ENCODE measurements at regions not wholly inside any gene's neighbourhood (a gene's known extent, or its start where the extent isn't known, plus 50 kb on each side); places are given as distances from the start of the nearest gene placed in this dataset.

GRCh38 chr9:106298997-106299396 lies 564.0 kb upstream of the ZNF462 start:
- H3K27me3 ChIP-seq (ENCODE audit: control insufficient read depth in 4 of 4, insufficient read depth in 4 of 4, low read length in 3 of 4), result no peaks in the 10 kb centered on the region
- no peak overlapping the region for H3K9ac ChIP-seq (ENCODE audit: low read depth in 1 of 2, low read length in 2 of 2)
- TF ChIP-seq FOXA2 (IDR thresholded peaks at IDR 0.05) (no peak), TAF1 (conservative IDR thresholded peaks at IDR 0.05) (no peak), REST (IDR thresholded peaks at IDR 0.05) (no peak), ZBTB33 (IDR thresholded peaks at IDR 0.05) (no peak), MAX (IDR thresholded peaks at IDR 0.05) (no peak), SP1 (IDR thresholded peaks at IDR 0.05) (no peak), RAD21 (IDR thresholded peaks at IDR 0.05) (no peak), GABPA (IDR thresholded peaks at IDR 0.05 in 1 of 2, conservative IDR thresholded peaks at IDR 0.05 in 1 of 2) (no peak), CTCF (IDR thresholded peaks at IDR 0.05; ENCODE audit: low read depth, low read length, missing input control) (no peak), JUND (IDR thresholded peaks at IDR 0.05) (no peak), ATF3 (IDR thresholded peaks at IDR 0.05) (no peak), RXRA (IDR thresholded peaks at IDR 0.05) (no peak), FOXA1 (IDR thresholded peaks at IDR 0.05) (no peak), NR2F2 (IDR thresholded peaks at IDR 0.05) (no peak)
- no peaks in the 10 kb centered on the region for H3K4me1 ChIP-seq (ENCODE audit: control insufficient read depth in 4 of 4, insufficient read depth in 4 of 4, low read length in 3 of 4)
- H3K27ac ChIP-seq (ENCODE audit: low read depth in 1 of 2, low read length in 2 of 2), result no peak overlapping the region
- no peak overlapping the region for H3K4me3 ChIP-seq (ENCODE audit: low read depth in 1 of 3, low read length in 3 of 3)
- H3K36me3 ChIP-seq (ENCODE audit: control insufficient read depth in 4 of 4, insufficient read depth in 3 of 4, low read depth in 1 of 4, low read length in 3 of 4), result no peaks in the 10 kb centered on the region
- no peaks in the 10 kb centered on the region for H3K9me3 ChIP-seq (ENCODE audit: control insufficient read depth in 4 of 4, low read length in 3 of 4)
- WGBS, result 89% methylated on average over 3 of the region's 3 CpGs
- DNase-seq (ENCODE audit: low spot score), result no peak

- no peaks in the 10 kb centered on the region for H3K27me3 ChIP-seq (ENCODE audit: control insufficient read depth in 4 of 4, insufficient read depth in 4 of 4, low read length in 3 of 4)
- no peaks in the 10 kb centered on the region for H3K36me3 ChIP-seq (ENCODE audit: control insufficient read depth in 4 of 4, insufficient read depth in 3 of 4, low read depth in 1 of 4, low read length in 3 of 4)
- H3K27ac ChIP-seq (ENCODE audit: low read depth in 1 of 2, low read length in 2 of 2), result no peak overlapping the region
- no peak for DNase-seq (ENCODE audit: low spot score)
- TF ChIP-seq NR2F2 (IDR thresholded peaks at IDR 0.05), result no peak
- no peak for TF ChIP-seq YY1 (IDR thresholded peaks at IDR 0.05)
- no peak for TF ChIP-seq MAX (IDR thresholded peaks at IDR 0.05)
- TF ChIP-seq ZBTB33 (IDR thresholded peaks at IDR 0.05), result no peak
- TF ChIP-seq GABPA (IDR thresholded peaks at IDR 0.05 in 1 of 2, conservative IDR thresholded peaks at IDR 0.05 in 1 of 2), result no peak
- no peak for TF ChIP-seq JUND (IDR thresholded peaks at IDR 0.05)
- H3K4me1 ChIP-seq (ENCODE audit: control insufficient read depth in 4 of 4, insufficient read depth in 4 of 4, low read length in 3 of 4), result no peaks in the 10 kb centered on the region
- WGBS, result 87% methylated on average over 4 of the region's 4 CpGs
- no peak overlapping the region for H3K9ac ChIP-seq (ENCODE audit: low read depth in 1 of 2, low read length in 2 of 2)
- H3K9me3 ChIP-seq (ENCODE audit: control insufficient read depth in 4 of 4, low read length in 3 of 4), result no peaks in the 10 kb centered on the region
- no peak overlapping the region for H3K4me3 ChIP-seq (ENCODE audit: low read depth in 1 of 3, low read length in 3 of 3)
Measured at GRCh38 chr9:106304401-106304920, 558.5 kb upstream of the ZNF462 start.

Data from liver (tissue), 8 donors.